Colonic mucosa (tissue), 4 donors: ENCODE measurements at regions not wholly inside any gene's neighbourhood (a gene's known extent, or its start where the extent isn't known, plus 50 kb on each side); places are given as distances from the start of the nearest gene placed in this dataset.
"Not testable (repeated sequence)": the region's sequence is repeated elsewhere in the genome, so short reads cannot be mapped to it uniquely, and the experiment has no call there.

Experiments
- DNase-seq: peaks from one replicate; pipeline ENCODE4 v3.0.0-alpha.2; 2020
- H3K27ac ChIP-seq: fragments of 200-600 bp; one replicate; pipeline ENCODE4 v1.8.0; 2021
- H3K27me3 ChIP-seq: fragments of 200-600 bp; one replicate; pipeline ENCODE4 v1.8.0; 2021
- H3K36me3 ChIP-seq: fragments of 200-600 bp; one replicate; pipeline ENCODE4 v1.8.0; 2021
- H3K4me1 ChIP-seq: fragments of 200-600 bp; one replicate; pipeline ENCODE4 v1.8.0; 2021; ENCODE audit warnings: mild to moderate bottlenecking
- H3K4me3 ChIP-seq: fragments of 200-600 bp; one replicate; pipeline ENCODE4 v1.8.0; 2021
- H3K9ac ChIP-seq, 2 donors: one replicate each; pipeline ENCODE4 v1.7.0; 2013; ENCODE audit warnings: control low read depth in 2 of 2, low read depth in 2 of 2, low read length in 2 of 2
- H3K9me3 ChIP-seq: fragments of 200-600 bp; one replicate; pipeline ENCODE4 v1.8.0; 2021
- CTCF ChIP-seq: fragments of 200-600 bp; IDR thresholded peaks from one replicate; pipeline ENCODE4 v1.8.0; 2022; ENCODE audit warnings: antibody characterized with exemption, mild to moderate bottlenecking
- intact Hi-C: fragments of 100-400 bp; cut with DNase I; formaldehyde crosslinking; loops from one replicate; pipeline ENCODE4 v1.14.1; 2022
- donor health status: healthy.
- donor health status: DM: no; HTN: no; CAD: no.
- donor health status: DM: no; HTN: no; CAD: no.

GRCh38 chr3:147089286-147089685 is 317.1 kb downstream of the ZIC4 start:
- no peak overlapping the region for H3K9ac ChIP-seq
- H3K9me3 ChIP-seq: no peaks in the 10 kb centered on the region
- H3K27ac ChIP-seq: no peak overlapping the region
- H3K36me3 ChIP-seq: no peaks in the 10 kb centered on the region
- DNase-seq: no peak
- no peaks in the 10 kb centered on the region for H3K4me1 ChIP-seq
- H3K27me3 ChIP-seq: no peaks in the 10 kb centered on the region
- intact Hi-C loops: no loop called here
- no peak overlapping the region for H3K4me3 ChIP-seq
- TF ChIP-seq CTCF: no peak

GRCh38 chr3:147059500-147059899 is 346.8 kb downstream of the ZIC4 start:
- H3K9me3 ChIP-seq, intact Hi-C loops, H3K4me3 ChIP-seq, H3K9ac ChIP-seq, H3K36me3 ChIP-seq, H3K27me3 ChIP-seq, DNase-seq, H3K4me1 ChIP-seq, H3K27ac ChIP-seq: not testable (repeated sequence)

- Histone ChIP-seq H3K36me3 (no peaks in the 10 kb centered on the region), H3K9ac (no peak overlapping the region), H3K4me1 (no peaks in the 10 kb centered on the region), H3K9me3 (no peaks in the 10 kb centered on the region), H3K27me3 (no peaks in the 10 kb centered on the region), H3K4me3 (no peak overlapping the region), H3K27ac (no peak overlapping the region)
- intact Hi-C loops: no loop called here
- no peak for DNase-seq
- no peak for TF ChIP-seq CTCF
Measured at GRCh38 chr3:147049821-147050220, 356.5 kb downstream of the ZIC4 start.

DNA sequence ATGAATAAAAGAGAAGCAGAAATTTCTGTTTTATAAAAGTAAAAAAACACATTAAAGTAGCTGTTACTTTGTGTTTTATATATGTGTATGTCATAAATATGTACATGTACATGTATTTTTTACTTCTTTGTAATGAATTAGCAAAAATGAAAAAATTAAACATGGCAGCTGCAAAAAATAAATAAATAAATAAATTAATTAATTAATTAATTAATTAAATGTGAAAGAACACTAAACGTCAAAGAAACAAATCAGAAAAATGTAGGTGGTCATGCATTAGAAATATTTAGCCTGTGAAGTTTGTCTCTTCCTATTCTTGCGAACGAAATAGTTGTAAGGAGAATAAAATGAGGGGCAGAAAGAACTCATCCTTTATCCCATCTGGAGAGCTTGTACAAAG is 357.0 kb downstream of the ZIC4 start:
- DNase-seq: no peak
- intact Hi-C loops: no loop called here
- H3K36me3 ChIP-seq: no peaks in the 10 kb centered on the region
- no peak overlapping the region for H3K9ac ChIP-seq
- H3K4me1 ChIP-seq: no peaks in the 10 kb centered on the region
- H3K4me3 ChIP-seq: no peak overlapping the region
- no peak overlapping the region for H3K27ac ChIP-seq
- TF ChIP-seq CTCF: no peak
- H3K9me3 ChIP-seq: no peaks in the 10 kb centered on the region
- H3K27me3 ChIP-seq: no peaks in the 10 kb centered on the region

DNA sequence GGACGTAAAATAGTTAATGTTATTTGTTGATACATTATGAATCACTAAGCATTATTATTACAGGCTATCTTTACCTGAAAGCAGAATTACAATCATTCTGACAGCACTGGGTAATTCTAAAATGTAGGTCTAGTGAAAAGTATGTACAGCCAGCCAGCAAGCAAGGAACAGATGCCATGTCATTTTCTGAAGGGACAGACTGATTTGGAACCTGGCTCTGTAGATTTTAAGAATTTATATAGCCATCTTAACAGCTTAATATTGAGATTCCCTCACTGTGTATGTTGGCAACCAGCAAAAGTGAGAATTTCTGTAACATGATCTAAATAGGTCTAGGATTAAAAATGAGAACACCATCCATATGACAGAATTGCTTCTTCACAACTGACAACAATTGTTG is 359.4 kb downstream of the ZIC4 start:
- H3K36me3 ChIP-seq: no peaks in the 10 kb centered on the region
- no peaks in the 10 kb centered on the region for H3K9me3 ChIP-seq
- TF ChIP-seq CTCF: no peak
- intact Hi-C loops: no loop called here
- no peak for DNase-seq
- H3K4me3 ChIP-seq: no peak overlapping the region
- H3K27me3 ChIP-seq: no peaks in the 10 kb centered on the region
- H3K9ac ChIP-seq: no peak overlapping the region
- no peaks in the 10 kb centered on the region for H3K4me1 ChIP-seq
- H3K27ac ChIP-seq: no peak overlapping the region

DNA sequence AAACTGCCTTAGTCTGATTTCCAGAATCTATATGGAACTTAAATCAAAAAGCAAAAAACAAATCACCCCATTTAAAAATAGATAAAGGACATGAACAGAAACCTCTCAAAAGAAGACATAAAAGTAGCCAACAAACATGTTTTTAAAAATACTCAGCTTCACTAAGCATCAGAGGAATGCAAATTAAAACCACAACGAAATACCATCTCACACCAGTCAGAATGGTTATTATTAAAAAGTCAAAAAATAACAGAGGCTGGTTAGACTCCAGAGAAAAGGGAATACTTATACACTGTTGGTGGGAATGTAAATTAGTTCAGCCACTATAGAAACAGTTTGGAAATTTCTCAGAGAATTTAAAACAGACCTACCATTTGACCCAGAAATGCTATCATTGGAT is 367.9 kb downstream of the ZIC4 start:
- no peak for TF ChIP-seq CTCF
- no peaks in the 10 kb centered on the region for H3K9me3 ChIP-seq
- no peak overlapping the region for H3K27ac ChIP-seq
- no peaks in the 10 kb centered on the region for H3K4me1 ChIP-seq
- no peaks in the 10 kb centered on the region for H3K27me3 ChIP-seq
- DNase-seq: no peak
- H3K9ac ChIP-seq: no peak overlapping the region
- no peaks in the 10 kb centered on the region for H3K36me3 ChIP-seq
- intact Hi-C loops: no loop called here
- no peak overlapping the region for H3K4me3 ChIP-seq
